ENCODE measurements at regions not wholly inside any gene's neighbourhood (a gene's known extent, or its start where the extent isn't known, plus 50 kb on each side); places are given as distances from the start of the nearest gene placed in this dataset.
A peak's percentile ranks its signal among the peaks of the same experiment; 100 is the strongest.

- TF ChIP-seq, protein P1, sequence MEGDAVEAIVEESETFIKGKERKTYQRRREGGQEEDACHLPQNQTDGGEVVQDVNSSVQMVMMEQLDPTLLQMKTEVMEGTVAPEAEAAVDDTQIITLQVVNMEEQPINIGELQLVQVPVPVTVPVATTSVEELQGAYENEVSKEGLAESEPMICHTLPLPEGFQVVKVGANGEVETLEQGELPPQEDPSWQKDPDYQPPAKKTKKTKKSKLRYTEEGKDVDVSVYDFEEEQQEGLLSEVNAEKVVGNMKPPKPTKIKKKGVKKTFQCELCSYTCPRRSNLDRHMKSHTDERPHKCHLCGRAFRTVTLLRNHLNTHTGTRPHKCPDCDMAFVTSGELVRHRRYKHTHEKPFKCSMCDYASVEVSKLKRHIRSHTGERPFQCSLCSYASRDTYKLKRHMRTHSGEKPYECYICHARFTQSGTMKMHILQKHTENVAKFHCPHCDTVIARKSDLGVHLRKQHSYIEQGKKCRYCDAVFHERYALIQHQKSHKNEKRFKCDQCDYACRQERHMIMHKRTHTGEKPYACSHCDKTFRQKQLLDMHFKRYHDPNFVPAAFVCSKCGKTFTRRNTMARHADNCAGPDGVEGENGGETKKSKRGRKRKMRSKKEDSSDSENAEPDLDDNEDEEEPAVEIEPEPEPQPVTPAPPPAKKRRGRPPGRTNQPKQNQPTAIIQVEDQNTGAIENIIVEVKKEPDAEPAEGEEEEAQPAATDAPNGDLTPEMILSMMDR (CRISPR knock-in tag; IDR thresholded peaks at IDR 0.05): peak; percentile 87
- no peak for TF ChIP-seq HOXA9 (CRISPR knock-in tag; IDR thresholded peaks at IDR 0.05; ENCODE audit: borderline replicate concordance)
- TF ChIP-seq REPIN1 (CRISPR knock-in tag; IDR thresholded peaks at IDR 0.05; ENCODE audit: borderline replicate concordance, low read depth): no peak
- TF ChIP-seq, protein P2, sequence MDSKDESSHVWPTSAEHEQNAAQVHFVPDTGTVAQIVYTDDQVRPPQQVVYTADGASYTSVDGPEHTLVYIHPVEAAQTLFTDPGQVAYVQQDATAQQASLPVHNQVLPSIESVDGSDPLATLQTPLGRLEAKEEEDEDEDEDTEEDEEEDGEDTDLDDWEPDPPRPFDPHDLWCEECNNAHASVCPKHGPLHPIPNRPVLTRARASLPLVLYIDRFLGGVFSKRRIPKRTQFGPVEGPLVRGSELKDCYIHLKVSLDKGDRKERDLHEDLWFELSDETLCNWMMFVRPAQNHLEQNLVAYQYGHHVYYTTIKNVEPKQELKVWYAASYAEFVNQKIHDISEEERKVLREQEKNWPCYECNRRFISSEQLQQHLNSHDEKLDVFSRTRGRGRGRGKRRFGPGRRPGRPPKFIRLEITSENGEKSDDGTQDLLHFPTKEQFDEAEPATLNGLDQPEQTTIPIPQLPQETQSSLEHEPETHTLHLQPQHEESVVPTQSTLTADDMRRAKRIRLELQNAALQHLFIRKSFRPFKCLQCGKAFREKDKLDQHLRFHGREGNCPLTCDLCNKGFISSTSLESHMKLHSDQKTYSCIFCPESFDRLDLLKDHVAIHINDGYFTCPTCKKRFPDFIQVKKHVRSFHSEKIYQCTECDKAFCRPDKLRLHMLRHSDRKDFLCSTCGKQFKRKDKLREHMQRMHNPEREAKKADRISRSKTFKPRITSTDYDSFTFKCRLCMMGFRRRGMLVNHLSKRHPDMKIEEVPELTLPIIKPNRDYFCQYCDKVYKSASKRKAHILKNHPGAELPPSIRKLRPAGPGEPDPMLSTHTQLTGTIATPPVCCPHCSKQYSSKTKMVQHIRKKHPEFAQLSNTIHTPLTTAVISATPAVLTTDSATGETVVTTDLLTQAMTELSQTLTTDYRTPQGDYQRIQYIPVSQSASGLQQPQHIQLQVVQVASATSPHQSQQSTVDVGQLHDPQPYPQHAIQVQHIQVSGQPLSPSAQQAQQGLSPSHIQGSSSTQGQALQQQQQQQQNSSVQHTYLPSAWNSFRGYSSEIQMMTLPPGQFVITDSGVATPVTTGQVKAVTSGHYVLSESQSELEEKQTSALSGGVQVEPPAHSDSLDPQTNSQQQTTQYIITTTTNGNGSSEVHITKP (CRISPR knock-in tag; IDR thresholded peaks at IDR 0.05; ENCODE audit: low read depth): no peak
- TF ChIP-seq, protein P3, sequence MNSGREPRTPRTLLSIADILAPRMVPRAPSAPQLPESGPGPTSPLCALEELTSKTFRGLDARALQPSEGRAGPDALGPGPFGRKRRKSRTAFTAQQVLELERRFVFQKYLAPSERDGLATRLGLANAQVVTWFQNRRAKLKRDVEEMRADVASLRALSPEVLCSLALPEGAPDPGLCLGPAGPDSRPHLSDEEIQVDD (CRISPR knock-in tag; IDR thresholded peaks at IDR 0.05; ENCODE audit: borderline replicate concordance): no peak
- no peak for TF ChIP-seq CCAR2 (optimal IDR thresholded peaks at IDR 0.05; ENCODE audit: low read depth, low read length)
- 0 out of 2 replicates have a peak, but pooled peaks have one; percentile 18 for TF ChIP-seq ZMYM4 (CRISPR knock-in tag; IDR thresholded peaks at IDR 0.05)
- TF ChIP-seq, protein P4, sequence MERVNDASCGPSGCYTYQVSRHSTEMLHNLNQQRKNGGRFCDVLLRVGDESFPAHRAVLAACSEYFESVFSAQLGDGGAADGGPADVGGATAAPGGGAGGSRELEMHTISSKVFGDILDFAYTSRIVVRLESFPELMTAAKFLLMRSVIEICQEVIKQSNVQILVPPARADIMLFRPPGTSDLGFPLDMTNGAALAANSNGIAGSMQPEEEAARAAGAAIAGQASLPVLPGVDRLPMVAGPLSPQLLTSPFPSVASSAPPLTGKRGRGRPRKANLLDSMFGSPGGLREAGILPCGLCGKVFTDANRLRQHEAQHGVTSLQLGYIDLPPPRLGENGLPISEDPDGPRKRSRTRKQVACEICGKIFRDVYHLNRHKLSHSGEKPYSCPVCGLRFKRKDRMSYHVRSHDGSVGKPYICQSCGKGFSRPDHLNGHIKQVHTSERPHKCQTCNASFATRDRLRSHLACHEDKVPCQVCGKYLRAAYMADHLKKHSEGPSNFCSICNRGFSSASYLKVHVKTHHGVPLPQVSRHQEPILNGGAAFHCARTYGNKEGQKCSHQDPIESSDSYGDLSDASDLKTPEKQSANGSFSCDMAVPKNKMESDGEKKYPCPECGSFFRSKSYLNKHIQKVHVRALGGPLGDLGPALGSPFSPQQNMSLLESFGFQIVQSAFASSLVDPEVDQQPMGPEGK (CRISPR knock-in tag; IDR thresholded peaks at IDR 0.05): peak; percentile 45; the same call in 1 of the 2 replicates
- no peak for TF ChIP-seq KMT2A (CRISPR knock-in tag; IDR thresholded peaks at IDR 0.05)
- TF ChIP-seq ZNF331 (CRISPR knock-in tag; IDR thresholded peaks at IDR 0.05): 0 out of 2 replicates have a peak, but pooled peaks have one; percentile 0
- no peak for TF ChIP-seq NR0B2 (CRISPR knock-in tag; IDR thresholded peaks at IDR 0.05)
- TF ChIP-seq ZNF264 (CRISPR knock-in tag; IDR thresholded peaks at IDR 0.05): no peak
- TF ChIP-seq, protein P5, sequence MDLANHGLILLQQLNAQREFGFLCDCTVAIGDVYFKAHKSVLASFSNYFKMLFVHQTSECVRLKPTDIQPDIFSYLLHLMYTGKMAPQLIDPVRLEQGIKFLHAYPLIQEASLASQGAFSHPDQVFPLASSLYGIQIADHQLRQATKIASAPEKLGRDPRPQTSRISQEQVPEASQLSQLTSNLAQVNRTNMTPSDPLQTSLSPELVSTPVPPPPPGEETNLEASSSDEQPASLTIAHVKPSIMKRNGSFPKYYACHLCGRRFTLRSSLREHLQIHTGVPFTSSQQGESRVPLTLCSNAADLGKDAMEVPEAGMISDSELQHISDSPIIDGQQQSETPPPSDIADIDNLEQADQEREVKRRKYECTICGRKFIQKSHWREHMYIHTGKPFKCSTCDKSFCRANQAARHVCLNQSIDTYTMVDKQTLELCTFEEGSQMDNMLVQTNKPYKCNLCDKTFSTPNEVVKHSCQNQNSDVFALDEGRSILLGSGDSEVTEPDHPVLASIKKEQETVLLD (CRISPR knock-in tag; IDR thresholded peaks at IDR 0.05; ENCODE audit: low read depth): no peak
- TF ChIP-seq, protein P6, sequence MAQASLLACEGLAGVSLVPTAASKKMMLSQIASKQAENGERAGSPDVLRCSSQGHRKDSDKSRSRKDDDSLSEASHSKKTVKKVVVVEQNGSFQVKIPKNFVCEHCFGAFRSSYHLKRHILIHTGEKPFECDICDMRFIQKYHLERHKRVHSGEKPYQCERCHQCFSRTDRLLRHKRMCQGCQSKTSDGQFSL (CRISPR knock-in tag; IDR thresholded peaks at IDR 0.05): peak; percentile 94
- TF ChIP-seq PREB (CRISPR knock-in tag; IDR thresholded peaks at IDR 0.05): no peak
- TF ChIP-seq ZNF605 (CRISPR knock-in tag; IDR thresholded peaks at IDR 0.05): no peak
Observed at GRCh38 chr21:41612674-41613532, 104.9 kb upstream of the TMPRSS2 start (continued).

Data from HepG2 (cell line).